Activated CD4-positive, alpha-beta memory T cell treated with anti-CD3 and anti-CD28 coated beads for 36 hours (primary cell): ENCODE measurements at regions not wholly inside any gene's neighbourhood (a gene's known extent, or its start where the extent isn't known, plus 50 kb on each side); places are given as distances from the start of the nearest gene placed in this dataset.

ENCODE experiments used
- CTCF ChIA-PET: fragments of 350-600 bp; sonication (Branson Sonifier 250); formaldehyde crosslinking; loops from one replicate; lab custom pipeline; 2021; ENCODE audit warnings: antibody characterized with exemption, inconsistent platforms; lab: Charles Lee
- POLR2A ChIA-PET: fragments of 350-600 bp; sonication (Branson Sonifier 250); formaldehyde crosslinking; loops from one replicate; lab custom pipeline; 2021; ENCODE audit warnings: antibody characterized with exemption; lab: Charles Lee
- DNase-seq: peaks from one replicate; pipeline ENCODE4 v3.0.0-alpha.2; 2020
- H3K27ac Mint-ChIP-seq: one replicate; pipeline ENCODE4 v1.8.0; 2021; ENCODE audit warnings: mixed read lengths
- H3K27me3 Mint-ChIP-seq: one replicate; pipeline ENCODE4 v1.8.0; 2021; ENCODE audit warnings: mixed read lengths
- H3K36me3 Mint-ChIP-seq: one replicate; pipeline ENCODE4 v1.8.0; 2021; ENCODE audit warnings: mixed read lengths
- H3K4me1 Mint-ChIP-seq: one replicate; pipeline ENCODE4 v1.8.0; 2021; ENCODE audit warnings: low read depth, mixed read lengths
- H3K4me3 Mint-ChIP-seq: one replicate; pipeline ENCODE4 v1.8.0; 2021; ENCODE audit warnings: mild to moderate bottlenecking, mixed read lengths
- H3K9me3 Mint-ChIP-seq: one replicate; pipeline ENCODE4 v1.8.0; 2021; ENCODE audit warnings: mixed read lengths
- intact Hi-C: fragments of 100-400 bp; cut with micrococcal nuclease; formaldehyde crosslinking; loops from one replicate; pipeline ENCODE4 v1.15.1; 2023

- POLR2A ChIA-PET = no interaction called here
- no peaks in the 10 kb centered on the region for H3K36me3 Mint-ChIP-seq
- peaks cover 5% of the 10 kb centered on the region for H3K9me3 Mint-ChIP-seq
Observed at GRCh38 chr15:95679847-95680582, 650.5 kb upstream of the NR2F2 start.

GRCh38 chr15:95680728-95681127 lies 649.8 kb upstream of the NR2F2 start:
- ChIA-PET CTCF (no interaction called here), POLR2A (no interaction called here)
- H3K4me1 Mint-ChIP-seq = no peaks in the 10 kb centered on the region

More at GRCh38 chr15:95679847-95680582, 650.5 kb upstream of the NR2F2 start:
- no peak for DNase-seq
- CTCF ChIA-PET = no interaction called here
- Mint-ChIP-seq H3K27me3 (no peaks in the 10 kb centered on the region), H3K4me3 (no peak overlapping the region), H3K27ac (no peak overlapping the region), H3K4me1 (no peaks in the 10 kb centered on the region)
- intact Hi-C loops = no loop called here

GRCh38 chr15:95681836-95682544 lies 648.5 kb upstream of the NR2F2 start:
- Mint-ChIP-seq H3K27ac (no peak overlapping the region), H3K4me1 (no peaks in the 10 kb centered on the region), H3K4me3 (no peak overlapping the region), H3K27me3 (no peaks in the 10 kb centered on the region), H3K9me3 (no peaks in the 10 kb centered on the region), H3K36me3 (no peaks in the 10 kb centered on the region)
- no peak for DNase-seq
- intact Hi-C loops = no loop called here
- POLR2A ChIA-PET = no interaction called here
- CTCF ChIA-PET = no interaction called here

More at GRCh38 chr15:95680728-95681127, 649.8 kb upstream of the NR2F2 start:
- Mint-ChIP-seq H3K9me3 (no peaks in the 10 kb centered on the region), H3K27me3 (no peaks in the 10 kb centered on the region), H3K27ac (no peak overlapping the region), H3K36me3 (no peaks in the 10 kb centered on the region), H3K4me3 (no peak overlapping the region)
- DNase-seq = no peak
- intact Hi-C loops = no loop called here

GRCh38 chr15:95684126-95684525 lies 646.4 kb upstream of the NR2F2 start:
- no peaks in the 10 kb centered on the region for H3K27me3 Mint-ChIP-seq
- no peak overlapping the region for H3K4me3 Mint-ChIP-seq
- no peaks in the 10 kb centered on the region for H3K9me3 Mint-ChIP-seq
- intact Hi-C loops = no loop called here
- H3K36me3 Mint-ChIP-seq = no peaks in the 10 kb centered on the region
- ChIA-PET CTCF (no interaction called here), POLR2A (no interaction called here)
- no peak overlapping the region for H3K27ac Mint-ChIP-seq
- H3K4me1 Mint-ChIP-seq = no peaks in the 10 kb centered on the region
- DNase-seq = no peak

GRCh38 chr15:95684693-95685115 lies 645.8 kb upstream of the NR2F2 start:
- Mint-ChIP-seq H3K27ac (no peak overlapping the region), H3K4me1 (no peaks in the 10 kb centered on the region), H3K4me3 (no peak overlapping the region), H3K27me3 (no peaks in the 10 kb centered on the region), H3K9me3 (peaks cover 4% of the 10 kb centered on the region), H3K36me3 (no peaks in the 10 kb centered on the region)
- CTCF ChIA-PET = no interaction called here
- intact Hi-C loops = no loop called here
- POLR2A ChIA-PET = no interaction called here
- no peak for DNase-seq

GRCh38 chr15:95687061-95687460 lies 643.4 kb upstream of the NR2F2 start:
- Mint-ChIP-seq H3K36me3 (no peaks in the 10 kb centered on the region), H3K4me3 (no peak overlapping the region), H3K9me3 (peaks cover 4% of the 10 kb centered on the region), H3K27ac (no peak overlapping the region), H3K27me3 (no peaks in the 10 kb centered on the region), H3K4me1 (no peaks in the 10 kb centered on the region)
- ChIA-PET CTCF (no interaction called here), POLR2A (no interaction called here)
- intact Hi-C loops = no loop called here
- DNase-seq = no peak

- no peaks in the 10 kb centered on the region for H3K27me3 Mint-ChIP-seq
- H3K9me3 Mint-ChIP-seq = peaks cover 9% of the 10 kb centered on the region
- no peaks in the 10 kb centered on the region for H3K36me3 Mint-ChIP-seq
- no peak overlapping the region for H3K4me3 Mint-ChIP-seq
- H3K27ac Mint-ChIP-seq = no peak overlapping the region
- intact Hi-C loops = no loop called here
- ChIA-PET POLR2A (no interaction called here), CTCF (no interaction called here)
- H3K4me1 Mint-ChIP-seq = no peaks in the 10 kb centered on the region
- no peak for DNase-seq
Observed at GRCh38 chr15:95687686-95688085, 642.8 kb upstream of the NR2F2 start.

GRCh38 chr15:95690631-95691340 lies 639.7 kb upstream of the NR2F2 start:
- ChIA-PET CTCF (no interaction called here), POLR2A (no interaction called here)
- Mint-ChIP-seq H3K9me3 (peaks cover 34% of the 10 kb centered on the region), H3K27me3 (no peaks in the 10 kb centered on the region), H3K27ac (no peak overlapping the region), H3K36me3 (no peaks in the 10 kb centered on the region), H3K4me1 (no peaks in the 10 kb centered on the region), H3K4me3 (no peak overlapping the region)
- intact Hi-C loops = no loop called here
- no peak for DNase-seq

- H3K27ac Mint-ChIP-seq = no peak overlapping the region
- peaks cover 35% of the 10 kb centered on the region for H3K9me3 Mint-ChIP-seq
- POLR2A ChIA-PET = no interaction called here
- no peaks in the 10 kb centered on the region for H3K4me1 Mint-ChIP-seq
- H3K27me3 Mint-ChIP-seq = no peaks in the 10 kb centered on the region
- H3K4me3 Mint-ChIP-seq = no peak overlapping the region
- H3K36me3 Mint-ChIP-seq = no peaks in the 10 kb centered on the region
- CTCF ChIA-PET = no interaction called here
- no peak for DNase-seq
- intact Hi-C loops = no loop called here
Observed at GRCh38 chr15:95693917-95694316, 636.6 kb upstream of the NR2F2 start.

GRCh38 chr15:95698230-95698629 lies 632.3 kb upstream of the NR2F2 start:
- H3K4me1 Mint-ChIP-seq = no peaks in the 10 kb centered on the region
- no peak overlapping the region for H3K27ac Mint-ChIP-seq
- H3K4me3 Mint-ChIP-seq = no peak overlapping the region
- peaks cover 12% of the 10 kb centered on the region for H3K36me3 Mint-ChIP-seq
- peaks cover 59% of the 10 kb centered on the region for H3K9me3 Mint-ChIP-seq
- ChIA-PET POLR2A (no interaction called here), CTCF (no interaction called here)
- intact Hi-C loops = no loop called here
- DNase-seq = no peak
- no peaks in the 10 kb centered on the region for H3K27me3 Mint-ChIP-seq

GRCh38 chr15:95698951-95699350 lies 631.5 kb upstream of the NR2F2 start:
- Mint-ChIP-seq H3K9me3 (peaks cover 53% of the 10 kb centered on the region), H3K36me3 (peaks cover 12% of the 10 kb centered on the region), H3K27me3 (no peaks in the 10 kb centered on the region), H3K4me1 (no peaks in the 10 kb centered on the region), H3K4me3 (no peak overlapping the region), H3K27ac (no peak overlapping the region)
- no peak for DNase-seq
- POLR2A ChIA-PET = no interaction called here
- CTCF ChIA-PET = no interaction called here
- intact Hi-C loops = no loop called here

GRCh38 chr15:95699578-95699977 lies 630.9 kb upstream of the NR2F2 start:
- no peaks in the 10 kb centered on the region for H3K4me1 Mint-ChIP-seq
- ChIA-PET CTCF (no interaction called here), POLR2A (no interaction called here)
- no peak for DNase-seq
- no peak overlapping the region for H3K4me3 Mint-ChIP-seq
- H3K27ac Mint-ChIP-seq = no peak overlapping the region
- peaks cover 50% of the 10 kb centered on the region for H3K9me3 Mint-ChIP-seq
- peaks cover 12% of the 10 kb centered on the region for H3K36me3 Mint-ChIP-seq
- intact Hi-C loops = no loop called here
- no peaks in the 10 kb centered on the region for H3K27me3 Mint-ChIP-seq
